ENCODE measurements at regions not wholly inside any gene's neighbourhood (a gene's known extent, or its start where the extent isn't known, plus 50 kb on each side); places are given as distances from the start of the nearest gene placed in this dataset.

- TF ChIP-seq POLR2A (IDR thresholded peaks at IDR 0.05) (no peak), CTCF (IDR thresholded peaks at IDR 0.05) (no peak)
These were observed 74.3 kb upstream of the MMADHC start for GRCh38 chr2:149661844-149662243.
